GM23338 (cell line): ENCODE measurements at regions not wholly inside any gene's neighbourhood (a gene's known extent, or its start where the extent isn't known, plus 50 kb on each side); places are given as distances from the start of the nearest gene placed in this dataset.

ENCODE experiments used
- ATAC-seq: fragments of 200-7000 bp; cut with Tn5 transposase; 3 replicates; pipeline ENCODE4 v1.9.1; 2020
- DNase-seq: peaks from one replicate; pipeline ENCODE4 v3.0.0-alpha.2; 2015; ENCODE audit warnings: low spot score
- H2AFZ ChIP-seq: fragments of 200-600 bp; sonication (generic); 2 replicates; pipeline ENCODE4 v1.8.0; 2016; ENCODE audit warnings: antibody characterized with exemption, mild to moderate bottlenecking, moderate library complexity
- H3F3A ChIP-seq: fragments of 200-600 bp; sonication (generic); replicated peaks from 2 replicates; pipeline ENCODE4 v1.8.0; 2017; ENCODE audit warnings: antibody characterized with exemption, mixed run types, low read depth
- H3K27ac ChIP-seq: fragments of 200-600 bp; sonication (generic); 2 replicates; pipeline ENCODE4 v1.6.1; 2016; ENCODE audit warnings: low read depth
- H3K27me3 ChIP-seq: fragments of 200-600 bp; sonication (generic); 2 replicates; pipeline ENCODE4 v1.8.0; 2016; ENCODE audit warnings: mild to moderate bottlenecking, mixed run types, moderate library complexity; ENCODE audit not compliant: insufficient read depth
- H3K36me3 ChIP-seq: fragments of 200-600 bp; sonication (generic); 2 replicates; pipeline ENCODE4 v1.8.0; 2016; ENCODE audit warnings: mild to moderate bottlenecking; ENCODE audit not compliant: insufficient read depth
- H3K4me1 ChIP-seq: fragments of 200-600 bp; sonication (generic); 2 replicates; pipeline ENCODE4 v1.8.0; 2016; ENCODE audit warnings: mild to moderate bottlenecking, moderate library complexity; ENCODE audit not compliant: insufficient read depth
- H3K4me2 ChIP-seq: fragments of 200-600 bp; sonication (generic); 2 replicates; pipeline ENCODE4 v1.7.1; 2017; ENCODE audit warnings: mixed run types
- H3K4me3 ChIP-seq: fragments of 200-600 bp; sonication (generic); 2 replicates; pipeline ENCODE4 v1.6.1; 2016; ENCODE audit warnings: mixed run types
- H3K79me2 ChIP-seq: fragments of 200-600 bp; sonication (generic); replicated peaks from 2 replicates; pipeline ENCODE4 v1.8.0; 2017; ENCODE audit warnings: mild to moderate bottlenecking; ENCODE audit not compliant: insufficient read depth
- H3K9me2 ChIP-seq: fragments of 200-600 bp; sonication (generic); 2 replicates; pipeline ENCODE4 v1.8.0; 2017; ENCODE audit not compliant: insufficient read depth
- H4K20me1 ChIP-seq: fragments of 200-600 bp; sonication (generic); replicated peaks from 2 replicates; pipeline ENCODE4 v1.8.0; 2017; ENCODE audit warnings: mild to moderate bottlenecking; ENCODE audit not compliant: insufficient read depth
- H3K27ac Mint-ChIP-seq: 2 replicates; pipeline ENCODE4 v1.8.0; 2020; ENCODE audit warnings: inconsistent platforms, mild to moderate bottlenecking, moderate library complexity, mixed read lengths
- H3K27me3 Mint-ChIP-seq: 3 replicates; pipeline ENCODE4 v1.8.0; 2022; ENCODE audit warnings: low read depth, mild to moderate bottlenecking, moderate library complexity, mixed read lengths, inconsistent platforms; ENCODE audit not compliant: insufficient read depth, poor library complexity
- H3K36me3 Mint-ChIP-seq: 3 replicates; pipeline ENCODE4 v1.8.0; 2021; ENCODE audit warnings: low read depth, mild to moderate bottlenecking, inconsistent platforms, moderate library complexity, mixed read lengths
- H3K4me1 Mint-ChIP-seq: 3 replicates; pipeline ENCODE4 v1.8.0; 2020; ENCODE audit warnings: mild to moderate bottlenecking, inconsistent platforms, mixed read lengths
- H3K4me3 Mint-ChIP-seq: 3 replicates; pipeline ENCODE4 v1.8.0; 2021; ENCODE audit warnings: moderate library complexity, mild to moderate bottlenecking, inconsistent platforms, mixed read lengths
- H3K9me3 Mint-ChIP-seq: 3 replicates; pipeline ENCODE4 v1.8.0; 2020; ENCODE audit warnings: moderate library complexity, mild to moderate bottlenecking, inconsistent platforms, mixed read lengths
- CREB1 ChIP-seq: fragments of 250-450 bp; sonication (Bioruptor Pico); IDR thresholded peaks from 2 replicates; pipeline ENCODE4 v1.5.0; 2020; ENCODE audit warnings: low read depth, mild to moderate bottlenecking, moderate library complexity
- CTCF ChIP-seq, 2 experiments: fragments of 200-600 bp in 1 of 2; sonication (generic) in 1 of 2; conservative IDR thresholded peaks; 2 replicates each; pipeline versions ENCODE4 v1.5.1 to v1.6.1; 2016 to 2017; ENCODE audit warnings: antibody characterized with exemption in 2 of 2, low read depth in 2 of 2, mild to moderate bottlenecking in 2 of 2, moderate library complexity in 1 of 2
- ETS1 ChIP-seq: IDR thresholded peaks from 2 replicates; pipeline ENCODE4 v1.6.1; 2016; ENCODE audit warnings: antibody characterized with exemption
- EZH2 ChIP-seq: fragments of 200-600 bp; sonication (generic); IDR thresholded peaks from one replicate; pipeline ENCODE4 v1.8.0; 2017; ENCODE audit warnings: antibody characterized with exemption, mild to moderate bottlenecking, low read depth; ENCODE audit not compliant: unreplicated experiment
- EZH2phosphoT487 ChIP-seq: fragments of 200-600 bp; sonication (generic); IDR thresholded peaks from one replicate; pipeline ENCODE4 v1.8.1; 2018; ENCODE audit warnings: antibody characterized with exemption; ENCODE audit not compliant: unreplicated experiment
- NANOG ChIP-seq: IDR thresholded peaks from 2 replicates; pipeline ENCODE4 v1.6.1; 2016; ENCODE audit warnings: antibody characterized with exemption, borderline replicate concordance
- POLR2AphosphoS5 ChIP-seq: IDR thresholded peaks from 2 replicates; pipeline ENCODE4 v1.6.1; 2016; ENCODE audit warnings: antibody characterized with exemption, low read depth
- ZNF331 ChIP-seq: fragments of 250-450 bp; sonication (Bioruptor Pico); IDR thresholded peaks from 2 replicates; pipeline ENCODE4 v1.5.0; 2020; ENCODE audit warnings: low read depth, mild to moderate bottlenecking, moderate library complexity

GRCh38 chr5:156119692-156120091, 207.3 kb upstream of the SGCD start:
- Histone ChIP-seq H3K4me3 (no peak overlapping the region), H3K27me3 (no peaks in the 10 kb centered on the region), H3K79me2 (no peaks in the 10 kb centered on the region), H3K36me3 (no peaks in the 10 kb centered on the region), H4K20me1 (no peaks in the 10 kb centered on the region), H2AFZ (no peak overlapping the region), H3K9me2 (no peaks in the 10 kb centered on the region), H3K4me1 (peaks cover 5% of the 10 kb centered on the region; the same call in 1 of the 2 replicates), H3K4me2 (no peak overlapping the region), H3F3A (no peaks in the 10 kb centered on the region), H3K27ac (no peak overlapping the region)
- ATAC-seq (no peak), DNase-seq (no peak)
- TF ChIP-seq ZNF331 (CRISPR knock-in tag) (no peak), EZH2 (no peak), EZH2phosphoT487 (no peak)
- Mint-ChIP-seq H3K4me1 (peaks cover 5% of the 10 kb centered on the region; the same call in 2 of the 3 replicates), H3K9me3 (no peaks in the 10 kb centered on the region), H3K4me3 (no peak overlapping the region), H3K27ac (no peak overlapping the region), H3K36me3 (no peaks in the 10 kb centered on the region), H3K27me3 (peaks cover 2% of the 10 kb centered on the region)

DNA sequence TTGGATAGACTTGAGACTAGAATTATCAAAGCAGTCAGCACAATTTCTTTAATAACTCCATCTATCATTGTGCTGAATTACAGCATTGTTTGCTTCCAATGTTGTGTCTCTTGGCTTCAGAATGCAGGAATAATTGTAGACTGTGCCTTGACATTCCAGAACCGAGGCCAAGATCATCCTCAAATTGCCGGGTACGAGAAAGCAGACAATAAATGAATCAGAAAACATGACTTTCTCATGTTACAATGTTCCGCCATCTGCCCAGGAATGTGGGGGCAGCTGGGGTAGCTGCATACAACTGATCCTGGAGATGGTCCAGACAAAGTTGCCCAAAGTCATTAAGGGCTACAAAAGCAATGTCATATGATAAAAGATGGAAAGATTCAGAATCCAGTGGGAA, 206.2 kb upstream of the SGCD start:
- Histone ChIP-seq H4K20me1 (no peaks in the 10 kb centered on the region), H3K4me2 (no peak overlapping the region), H3F3A (no peaks in the 10 kb centered on the region), H3K79me2 (no peaks in the 10 kb centered on the region), H3K9me2 (no peaks in the 10 kb centered on the region), H3K4me1 (peaks cover 5% of the 10 kb centered on the region; the same call in 1 of the 2 replicates), H3K36me3 (no peaks in the 10 kb centered on the region), H3K27me3 (no peaks in the 10 kb centered on the region), H3K4me3 (no peak overlapping the region), H2AFZ (no peak overlapping the region), H3K27ac (no peak overlapping the region)
- Mint-ChIP-seq H3K9me3 (no peaks in the 10 kb centered on the region), H3K36me3 (no peaks in the 10 kb centered on the region), H3K27me3 (peaks cover 2% of the 10 kb centered on the region), H3K4me1 (peaks cover 5% of the 10 kb centered on the region; the same call in 2 of the 3 replicates), H3K4me3 (no peak overlapping the region), H3K27ac (no peak overlapping the region)
- DNase-seq (no peak), ATAC-seq (no peak)
- TF ChIP-seq CTCF (conservative IDR thresholded peaks at IDR 0.05; ENCODE audit: low read depth in 2 of 2) (no peak), NANOG (no peak), POLR2AphosphoS5 (no peak)

- Histone ChIP-seq H3K4me2 (no peak overlapping the region), H3F3A (no peaks in the 10 kb centered on the region), H3K27ac (no peak overlapping the region), H4K20me1 (no peaks in the 10 kb centered on the region), H3K4me3 (no peak overlapping the region), H3K4me1 (peaks cover 5% of the 10 kb centered on the region; the same call in 1 of the 2 replicates), H3K36me3 (no peaks in the 10 kb centered on the region), H2AFZ (no peak overlapping the region), H3K27me3 (no peaks in the 10 kb centered on the region), H3K79me2 (no peaks in the 10 kb centered on the region), H3K9me2 (no peaks in the 10 kb centered on the region)
- Mint-ChIP-seq H3K4me3 (no peak overlapping the region), H3K9me3 (no peaks in the 10 kb centered on the region), H3K27me3 (peaks cover 2% of the 10 kb centered on the region), H3K4me1 (peaks cover 5% of the 10 kb centered on the region; the same call in 2 of the 3 replicates), H3K36me3 (no peaks in the 10 kb centered on the region), H3K27ac (no peak overlapping the region)
- ATAC-seq (no peak), DNase-seq (no peak)
- TF ChIP-seq ZNF331 (CRISPR knock-in tag) (no peak), ETS1 (no peak), CREB1 (CRISPR knock-in tag) (no peak), CTCF (conservative IDR thresholded peaks at IDR 0.05; ENCODE audit: low read depth in 2 of 2) (no peak), NANOG (no peak), EZH2phosphoT487 (no peak)
Observed at GRCh38 chr5:156121234-156121633, 205.7 kb upstream of the SGCD start.
